HFFc6 (cell line): ENCODE measurements at regions not wholly inside any gene's neighbourhood (a gene's known extent, or its start where the extent isn't known, plus 50 kb on each side); places are given as distances from the start of the nearest gene placed in this dataset.

Experiments used
- DNase-seq: peaks from one replicate; pipeline ENCODE4 v3.0.0-alpha.2; 2018
- H3K27ac Mint-ChIP-seq: 2 replicates; pipeline ENCODE4 v1.8.0; 2020; ENCODE audit warnings: mild to moderate bottlenecking, mixed read lengths
- H3K27me3 Mint-ChIP-seq: 2 replicates; pipeline ENCODE4 v1.8.0; 2021; ENCODE audit warnings: mild to moderate bottlenecking, moderate library complexity, mixed read lengths; ENCODE audit not compliant: insufficient read depth
- H3K36me3 Mint-ChIP-seq: 2 replicates; pipeline ENCODE4 v1.8.0; 2021; ENCODE audit warnings: low read depth, mixed read lengths
- H3K4me1 Mint-ChIP-seq: 2 replicates; pipeline ENCODE4 v1.8.0; 2020; ENCODE audit warnings: low read depth, mixed read lengths
- H3K4me3 Mint-ChIP-seq: 2 replicates; pipeline ENCODE4 v1.8.0; 2020; ENCODE audit warnings: mild to moderate bottlenecking, moderate library complexity, mixed read lengths
- H3K9me3 Mint-ChIP-seq: 2 replicates; pipeline ENCODE4 v1.8.0; 2020; ENCODE audit warnings: mild to moderate bottlenecking, mixed read lengths
- CTCF ChIP-seq: fragments of 200-600 bp; sonication (generic); IDR thresholded peaks from 2 replicates; pipeline ENCODE4 v1.5.0; 2021; ENCODE audit warnings: antibody characterized with exemption, mild to moderate bottlenecking

- H3K36me3 Mint-ChIP-seq = no peaks in the 10 kb centered on the region
- no peak for TF ChIP-seq CTCF
- H3K27ac Mint-ChIP-seq = no peak overlapping the region
- H3K4me3 Mint-ChIP-seq = no peak overlapping the region
- DNase-seq = no peak
- peaks cover 31% of the 10 kb centered on the region for H3K27me3 Mint-ChIP-seq
- H3K4me1 Mint-ChIP-seq = peaks cover 5% of the 10 kb centered on the region; the same call in 1 of the 2 replicates
- H3K9me3 Mint-ChIP-seq = no peaks in the 10 kb centered on the region
Observed at GRCh38 chr2:126774761-126775160, 118.8 kb downstream of the GYPC start.

GRCh38 chr2:126775300-126775985 lies 119.5 kb downstream of the GYPC start:
- no peak for TF ChIP-seq CTCF
- H3K4me1 Mint-ChIP-seq = peaks cover 5% of the 10 kb centered on the region; the same call in 1 of the 2 replicates
- H3K27ac Mint-ChIP-seq = no peak overlapping the region

GRCh38 chr2:126776255-126776654 lies 120.3 kb downstream of the GYPC start:
- no peak overlapping the region for H3K27ac Mint-ChIP-seq
- no peak for TF ChIP-seq CTCF
- no peak for DNase-seq
- H3K4me3 Mint-ChIP-seq = no peak overlapping the region
- peaks cover 5% of the 10 kb centered on the region; the same call in 1 of the 2 replicates for H3K4me1 Mint-ChIP-seq
- peaks cover 32% of the 10 kb centered on the region for H3K27me3 Mint-ChIP-seq
- H3K9me3 Mint-ChIP-seq = no peaks in the 10 kb centered on the region
- H3K36me3 Mint-ChIP-seq = no peaks in the 10 kb centered on the region

More at GRCh38 chr2:126775300-126775985, 119.5 kb downstream of the GYPC start:
- H3K9me3 Mint-ChIP-seq = no peaks in the 10 kb centered on the region
- H3K36me3 Mint-ChIP-seq = no peaks in the 10 kb centered on the region
- H3K27me3 Mint-ChIP-seq = peaks cover 32% of the 10 kb centered on the region
- no peak for DNase-seq
- H3K4me3 Mint-ChIP-seq = no peak overlapping the region

- peak; percentile 88 for TF ChIP-seq CTCF
- no peaks in the 10 kb centered on the region for H3K36me3 Mint-ChIP-seq
- H3K27ac Mint-ChIP-seq = no peak overlapping the region
- no peaks in the 10 kb centered on the region for H3K9me3 Mint-ChIP-seq
- H3K4me3 Mint-ChIP-seq = peak overlapping the region; percentile 82
- peaks cover 5% of the 10 kb centered on the region; the same call in 1 of the 2 replicates for H3K4me1 Mint-ChIP-seq
- H3K27me3 Mint-ChIP-seq = peaks cover 35% of the 10 kb centered on the region
- DNase-seq = peak; percentile 57
Observed at GRCh38 chr2:126776692-126777619, 121.0 kb downstream of the GYPC start.

- peak; percentile 4; the same call in 1 of the 2 replicates for TF ChIP-seq CTCF
- peaks cover 35% of the 10 kb centered on the region for H3K27me3 Mint-ChIP-seq
- H3K4me1 Mint-ChIP-seq = peaks cover 5% of the 10 kb centered on the region; the same call in 1 of the 2 replicates
- H3K9me3 Mint-ChIP-seq = no peaks in the 10 kb centered on the region
- no peak for DNase-seq
- peak overlapping the region; percentile 82 for H3K4me3 Mint-ChIP-seq
- no peak overlapping the region for H3K27ac Mint-ChIP-seq
- no peaks in the 10 kb centered on the region for H3K36me3 Mint-ChIP-seq
Observed at GRCh38 chr2:126777620-126777978, 121.1 kb upstream of the TEX51 start.
